ENCODE measurements at regions not wholly inside any gene's neighbourhood (a gene's known extent, or its start where the extent isn't known, plus 50 kb on each side); places are given as distances from the start of the nearest gene placed in this dataset.

GRCh38 chr3:110198717-110199587 lies 861.6 kb upstream of the DPPA4 start:
- TF ChIP-seq POLR2AphosphoS5 (IDR thresholded peaks at IDR 0.05; ENCODE audit: low read length) (no peak), NFIC (IDR thresholded peaks at IDR 0.05; ENCODE audit: low read depth, low read length) (no peak)

Measured in GM12878 (cell line).